Ectodermal cell (in vitro differentiated cells): ENCODE measurements at regions not wholly inside any gene's neighbourhood (a gene's known extent, or its start where the extent isn't known, plus 50 kb on each side); places are given as distances from the start of the nearest gene placed in this dataset.

Experiments
- H3K27ac ChIP-seq: 2 replicates; pipeline ENCODE4 v1.7.0; 2013; ENCODE audit warnings: mild to moderate bottlenecking, low read depth, low read length; ENCODE audit not compliant: insufficient read depth, poor library complexity, severe bottlenecking
- H3K27me3 ChIP-seq: 2 replicates; pipeline ENCODE4 v1.7.0; 2013; ENCODE audit warnings: mild to moderate bottlenecking, low read length; ENCODE audit not compliant: insufficient read depth, control insufficient read depth, poor library complexity, severe bottlenecking
- H3K36me3 ChIP-seq: one replicate; pipeline ENCODE4 v1.7.0; 2013; ENCODE audit warnings: low read length; ENCODE audit not compliant: control insufficient read depth, insufficient read depth
- H3K4me1 ChIP-seq: one replicate; pipeline ENCODE4 v1.7.0; 2013; ENCODE audit warnings: low read length; ENCODE audit not compliant: control insufficient read depth, insufficient read depth
- H3K4me3 ChIP-seq: 2 replicates; pipeline ENCODE4 v1.7.0; 2013; ENCODE audit warnings: low read depth, low read length, control low read depth; ENCODE audit not compliant: insufficient read depth
- H3K9me3 ChIP-seq: 2 replicates; pipeline ENCODE4 v1.7.0; 2013; ENCODE audit warnings: mild to moderate bottlenecking, low read length, moderate library complexity; ENCODE audit not compliant: control insufficient read depth
- WGBS, 2 experiments: methylation state at CpG; one replicate each; pipeline ENCODE4 v1.1.7; 2013; ENCODE audit warnings: missing lambda C conversion rate in 2 of 2; 5-methylcytosine and 5-hydroxymethylcytosine counted together

GRCh38 chr16:8519179-8519578 lies 71.1 kb downstream of the TMEM114 start:
- WGBS, 2 experiments, result 90 to 91% methylated on average over 4 of the region's 4 CpGs
- Histone ChIP-seq H3K27ac (no peak overlapping the region), H3K4me3 (no peak overlapping the region), H3K36me3 (no peaks in the 10 kb centered on the region), H3K9me3 (no peaks in the 10 kb centered on the region), H3K4me1 (no peaks in the 10 kb centered on the region), H3K27me3 (no peaks in the 10 kb centered on the region)

DNA sequence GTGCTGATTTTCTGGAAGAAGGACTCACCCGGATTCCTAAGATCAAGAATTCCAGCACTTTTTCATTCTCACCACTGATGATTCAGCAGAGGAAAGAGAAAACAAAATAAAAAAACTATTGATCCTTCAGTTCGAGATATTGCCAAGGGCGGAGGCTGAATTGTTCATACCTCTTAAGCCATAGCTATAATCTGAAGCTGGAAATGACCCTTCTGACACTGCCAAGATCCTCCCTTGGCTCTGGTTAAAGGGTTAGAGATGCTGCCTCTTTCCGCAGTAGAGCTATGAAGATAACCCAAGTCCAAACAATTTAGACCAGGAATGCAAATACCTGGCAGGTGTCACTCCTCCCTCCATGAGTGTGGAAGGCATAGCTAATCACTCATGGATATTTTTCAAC lies 73.0 kb downstream of the TMEM114 start:
- WGBS, 2 experiments, result 92 to 96% methylated on average over 4 of the region's 4 CpGs
- no peak overlapping the region for H3K4me3 ChIP-seq
- no peaks in the 10 kb centered on the region for H3K36me3 ChIP-seq
- H3K4me1 ChIP-seq, result no peaks in the 10 kb centered on the region
- H3K27ac ChIP-seq, result no peak overlapping the region
- H3K27me3 ChIP-seq, result no peaks in the 10 kb centered on the region
- no peaks in the 10 kb centered on the region for H3K9me3 ChIP-seq

GRCh38 chr16:8516471-8516870 lies 73.8 kb downstream of the TMEM114 start:
- Histone ChIP-seq H3K27ac (no peak overlapping the region), H3K27me3 (no peaks in the 10 kb centered on the region), H3K4me1 (no peaks in the 10 kb centered on the region), H3K4me3 (no peak overlapping the region), H3K36me3 (no peaks in the 10 kb centered on the region), H3K9me3 (no peaks in the 10 kb centered on the region)
- 88 to 91% methylated on average over 2 to 3 of the region's 3 CpGs for WGBS, 2 experiments

DNA sequence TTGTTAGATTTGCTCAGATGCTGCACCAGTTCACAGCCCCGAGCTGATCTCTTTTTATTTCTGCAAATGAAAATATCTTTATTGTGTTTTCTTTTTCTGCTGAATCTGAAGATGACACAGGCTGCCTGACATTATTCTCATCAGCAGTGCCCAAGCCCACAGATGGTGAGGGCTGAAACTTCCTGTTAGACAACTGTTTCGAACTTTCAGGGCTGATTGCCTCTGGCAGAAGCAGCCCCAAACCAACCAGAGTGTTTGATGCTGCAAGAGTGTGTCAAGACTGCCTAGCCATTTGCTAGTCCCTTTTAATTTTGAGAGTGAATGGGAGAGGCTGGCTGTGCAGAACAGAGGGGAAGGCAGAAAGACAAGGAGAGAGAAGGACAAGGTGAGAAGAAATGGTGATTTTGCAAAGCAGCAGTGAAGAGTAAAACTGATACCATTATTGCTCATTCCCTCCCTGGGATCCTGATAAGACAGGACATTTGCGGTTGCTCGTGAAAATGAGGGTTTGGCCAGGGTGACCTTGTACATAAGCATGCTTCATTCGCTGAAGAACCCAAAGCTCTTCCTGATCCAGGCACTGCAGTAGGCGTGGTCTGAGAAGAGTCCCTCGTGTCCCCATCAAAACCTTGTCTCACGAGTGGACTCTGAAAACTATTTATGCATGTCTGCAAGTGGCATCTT lies 77.2 kb downstream of the TMEM114 start:
- no peaks in the 10 kb centered on the region for H3K36me3 ChIP-seq
- H3K27ac ChIP-seq, result no peak overlapping the region
- no peaks in the 10 kb centered on the region for H3K9me3 ChIP-seq
- peaks cover 6% of the 10 kb centered on the region for H3K27me3 ChIP-seq
- WGBS, 2 experiments, result 87 to 89% methylated on average over 8 of the region's 8 CpGs
- H3K4me1 ChIP-seq, result no peaks in the 10 kb centered on the region
- H3K4me3 ChIP-seq, result no peak overlapping the region

GRCh38 chr16:8511464-8511863 lies 78.8 kb downstream of the TMEM114 start:
- no peak overlapping the region for H3K4me3 ChIP-seq
- H3K9me3 ChIP-seq, result no peaks in the 10 kb centered on the region
- peaks cover 21% of the 10 kb centered on the region for H3K27me3 ChIP-seq
- H3K4me1 ChIP-seq, result no peaks in the 10 kb centered on the region
- WGBS, 2 experiments, result 87 to 92% methylated on average over 4 of the region's 4 CpGs
- H3K36me3 ChIP-seq, result no peaks in the 10 kb centered on the region
- H3K27ac ChIP-seq, result no peak overlapping the region

DNA sequence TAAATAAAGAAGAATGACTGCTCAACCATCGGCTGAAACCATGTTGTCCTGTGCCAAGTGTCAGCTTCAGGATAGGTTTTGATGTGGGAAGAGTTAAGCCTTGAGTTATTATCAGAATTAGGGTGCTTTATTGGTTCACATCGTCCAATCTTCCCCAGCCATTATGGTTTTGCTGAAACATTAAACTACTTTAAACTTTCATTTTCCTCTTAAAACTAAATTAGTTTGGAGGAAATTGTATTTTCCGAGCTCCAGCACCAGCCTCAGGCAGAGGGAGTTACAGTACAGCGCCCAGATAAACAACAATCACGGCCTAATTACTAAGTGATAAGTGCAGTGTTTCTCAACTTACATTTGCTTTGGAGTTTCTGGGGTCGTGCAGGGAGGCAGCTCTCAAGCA lies 80.2 kb downstream of the TMEM114 start:
- Histone ChIP-seq H3K4me3 (no peak overlapping the region), H3K27me3 (peaks cover 32% of the 10 kb centered on the region), H3K9me3 (no peaks in the 10 kb centered on the region), H3K36me3 (no peaks in the 10 kb centered on the region), H3K4me1 (no peaks in the 10 kb centered on the region), H3K27ac (no peak overlapping the region)
- WGBS, 2 experiments, result 86 to 90% methylated on average over 5 to 6 of the region's 6 CpGs

GRCh38 chr16:8505327-8505991 lies 84.9 kb downstream of the TMEM114 start:
- 32 to 36% methylated on average over 5 to 7 of the region's 7 CpGs for WGBS, 2 experiments
- H3K27me3 ChIP-seq, result peaks cover 32% of the 10 kb centered on the region

DNA sequence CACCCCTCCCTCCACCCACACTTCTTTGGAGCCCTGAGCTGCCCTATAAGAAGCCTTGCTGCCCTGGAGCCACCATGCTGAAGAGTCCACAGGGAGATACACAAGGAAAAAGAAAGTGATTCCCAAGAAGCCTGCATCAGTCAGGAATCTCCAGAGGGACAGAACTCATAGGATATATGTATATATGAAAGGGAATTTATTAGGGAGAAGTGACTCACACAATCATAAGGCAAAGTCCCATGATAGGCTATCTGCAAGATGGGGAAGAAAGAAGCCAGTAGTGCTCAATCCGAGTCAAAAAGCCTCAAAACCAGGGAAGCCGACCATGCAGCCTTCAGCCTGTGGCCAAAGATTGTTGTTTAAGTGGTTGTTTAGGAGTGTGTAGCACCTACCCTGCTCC lies 87.9 kb downstream of the TMEM114 start:
- Histone ChIP-seq H3K4me1 (no peaks in the 10 kb centered on the region), H3K9me3 (no peaks in the 10 kb centered on the region), H3K27me3 (peaks cover 20% of the 10 kb centered on the region), H3K36me3 (no peaks in the 10 kb centered on the region), H3K4me3 (no peak overlapping the region), H3K27ac (no peak overlapping the region)
- WGBS, 2 experiments, result 79 to 86% methylated on average over 2 of the region's 2 CpGs

More at GRCh38 chr16:8505327-8505991, 84.9 kb downstream of the TMEM114 start:
- H3K9me3 ChIP-seq, result no peaks in the 10 kb centered on the region
- H3K36me3 ChIP-seq, result no peaks in the 10 kb centered on the region
- H3K4me3 ChIP-seq, result no peak overlapping the region
- H3K27ac ChIP-seq, result no peak overlapping the region
- no peaks in the 10 kb centered on the region for H3K4me1 ChIP-seq

DNA sequence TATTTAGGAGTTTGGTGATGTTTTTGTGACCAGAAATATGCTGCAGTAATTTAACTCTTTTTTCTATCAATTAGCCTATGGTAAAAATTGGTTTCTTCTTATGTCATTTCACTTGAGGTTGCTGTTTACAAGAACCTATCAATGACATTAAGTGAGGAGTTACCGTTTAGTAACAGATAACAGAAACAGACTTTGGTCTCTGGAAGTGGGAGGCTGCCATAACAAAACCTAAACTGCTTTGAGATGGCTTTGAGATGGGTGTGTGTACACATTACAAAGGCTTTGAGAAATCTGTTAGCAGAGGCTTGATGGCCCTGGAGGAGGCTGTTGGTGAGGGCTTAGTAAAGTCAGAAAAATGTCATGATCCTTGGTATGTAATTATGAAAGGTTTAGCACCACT lies 90.0 kb downstream of the TMEM114 start:
- WGBS, 2 experiments, result 81 to 85% methylated on average over 1 of the region's 1 CpG
- Histone ChIP-seq H3K27me3 (peaks cover 1% of the 10 kb centered on the region), H3K9me3 (no peaks in the 10 kb centered on the region), H3K36me3 (no peaks in the 10 kb centered on the region), H3K4me1 (no peaks in the 10 kb centered on the region), H3K4me3 (no peak overlapping the region), H3K27ac (no peak overlapping the region)

DNA sequence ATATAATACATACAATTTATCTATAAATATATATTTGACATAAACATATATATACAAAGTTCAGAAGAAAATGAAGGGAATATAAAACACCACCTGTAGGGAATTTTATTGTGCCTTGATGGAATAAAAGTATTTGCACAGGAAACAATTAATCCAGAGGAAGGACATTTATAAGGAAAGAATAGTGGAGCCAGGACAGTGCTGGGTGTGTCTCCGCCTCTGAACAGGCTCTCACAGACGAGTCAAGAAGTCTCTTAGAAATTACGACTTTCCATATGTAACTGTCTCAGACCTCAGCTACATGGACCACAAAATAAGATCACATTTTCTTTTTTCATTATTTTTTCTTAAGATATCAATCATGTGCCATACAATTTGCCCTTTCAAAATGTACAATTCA lies 93.9 kb downstream of the TMEM114 start:
- no peaks in the 10 kb centered on the region for H3K27me3 ChIP-seq
- H3K36me3 ChIP-seq, result no peaks in the 10 kb centered on the region
- H3K4me1 ChIP-seq, result no peaks in the 10 kb centered on the region
- H3K4me3 ChIP-seq, result no peak overlapping the region
- H3K27ac ChIP-seq, result no peak overlapping the region
- 87 to 92% methylated on average over 3 of the region's 3 CpGs for WGBS, 2 experiments
- H3K9me3 ChIP-seq, result no peaks in the 10 kb centered on the region
